Trophoblast cell (in vitro differentiated cells and primary cell): ENCODE measurements at regions not wholly inside any gene's neighbourhood (a gene's known extent, or its start where the extent isn't known, plus 50 kb on each side); places are given as distances from the start of the nearest gene placed in this dataset.
A peak's percentile ranks its signal among the peaks of the same experiment; 100 is the strongest.

ENCODE experiments used
- DNase-seq, 2 donors: peaks; one replicate each; pipeline ENCODE4 v3.0.0-alpha.2; 2016
- H2AFZ ChIP-seq: 2 replicates; pipeline ENCODE4 v1.6.1; 2013; ENCODE audit warnings: low read length, moderate library complexity, mild to moderate bottlenecking; ENCODE audit not compliant: insufficient read depth, poor library complexity
- H2AK5ac ChIP-seq: 2 replicates; pipeline ENCODE4 v1.6.1; 2013; ENCODE audit warnings: mild to moderate bottlenecking, low read length
- H2BK120ac ChIP-seq: 2 replicates; pipeline ENCODE4 v1.6.1; 2013; ENCODE audit warnings: low read length, mild to moderate bottlenecking, moderate library complexity; ENCODE audit not compliant: insufficient read depth, poor library complexity
- H2BK12ac ChIP-seq: 2 replicates; pipeline ENCODE4 v1.6.1; 2013; ENCODE audit warnings: mild to moderate bottlenecking, low read length, moderate library complexity
- H2BK5ac ChIP-seq: 2 replicates; pipeline ENCODE4 v1.6.1; 2013; ENCODE audit warnings: low read length, low read depth, moderate library complexity, mild to moderate bottlenecking; ENCODE audit not compliant: poor library complexity
- H3K14ac ChIP-seq: 2 replicates; pipeline ENCODE4 v1.6.1; 2013; ENCODE audit warnings: mild to moderate bottlenecking, low read length
- H3K18ac ChIP-seq: 2 replicates; pipeline ENCODE4 v1.6.1; 2013; ENCODE audit warnings: mild to moderate bottlenecking, low read length
- H3K23ac ChIP-seq: 2 replicates; pipeline ENCODE4 v1.6.1; 2013; ENCODE audit warnings: low read length
- H3K27ac ChIP-seq: 2 replicates; pipeline ENCODE4 v1.5.1; 2013; ENCODE audit warnings: low read depth, mild to moderate bottlenecking, inconsistent platforms, low read length, moderate library complexity
- H3K27me3 ChIP-seq: 2 replicates; pipeline ENCODE4 v1.6.1; 2013; ENCODE audit warnings: inconsistent platforms, mild to moderate bottlenecking, low read length, moderate library complexity; ENCODE audit not compliant: insufficient read depth
- H3K36me3 ChIP-seq, 2 experiments: 1 replicate in 1 of 2; 2 replicates in 1 of 2; pipeline ENCODE4 v1.6.1; 2013; ENCODE audit warnings: low read length in 2 of 2, mild to moderate bottlenecking in 2 of 2, moderate library complexity in 1 of 2; ENCODE audit not compliant: insufficient read depth in 2 of 2, control insufficient read depth in 1 of 2
- H3K4ac ChIP-seq: 2 replicates; pipeline ENCODE4 v1.6.1; 2013; ENCODE audit warnings: low read depth, mild to moderate bottlenecking, low read length, moderate library complexity
- H3K4me1 ChIP-seq, 2 experiments: 1 replicate in 1 of 2; 2 replicates in 1 of 2; pipeline ENCODE4 v1.6.1; 2013; ENCODE audit warnings: low read length in 2 of 2, mild to moderate bottlenecking in 2 of 2, moderate library complexity in 1 of 2; ENCODE audit not compliant: insufficient read depth in 2 of 2, control insufficient read depth in 1 of 2
- H3K4me2 ChIP-seq: 2 replicates; pipeline ENCODE4 v1.6.1; 2013; ENCODE audit warnings: inconsistent platforms, mild to moderate bottlenecking, low read length, moderate library complexity
- H3K4me3 ChIP-seq: 2 replicates; pipeline ENCODE4 v1.5.1; 2013; ENCODE audit warnings: mild to moderate bottlenecking, low read depth, low read length, inconsistent platforms
- H3K79me1 ChIP-seq: one replicate; pipeline ENCODE4 v1.6.1; 2013; ENCODE audit warnings: low read length
- H3K79me2 ChIP-seq: 2 replicates; pipeline ENCODE4 v1.6.1; 2013; ENCODE audit warnings: low read length, mild to moderate bottlenecking; ENCODE audit not compliant: control insufficient read depth, insufficient read depth, poor library complexity
- H3K9ac ChIP-seq: 2 replicates; pipeline ENCODE4 v1.6.1; 2013; ENCODE audit warnings: mild to moderate bottlenecking, low read length
- H3K9me3 ChIP-seq: 2 replicates; pipeline ENCODE4 v1.6.1; 2013; ENCODE audit warnings: low read depth, mild to moderate bottlenecking, control low read depth, inconsistent platforms, low read length; ENCODE audit not compliant: insufficient read depth
- H4K12ac ChIP-seq: 2 replicates; pipeline ENCODE4 v1.6.1; 2013; ENCODE audit warnings: low read depth, mild to moderate bottlenecking, low read length, moderate library complexity
- H4K8ac ChIP-seq: 2 replicates; pipeline ENCODE4 v1.6.1; 2013; ENCODE audit warnings: low read depth, mild to moderate bottlenecking, low read length, moderate library complexity
- H4K91ac ChIP-seq: one replicate; pipeline ENCODE4 v1.6.1; 2013; ENCODE audit warnings: low read depth, mild to moderate bottlenecking, low read length, moderate library complexity
- WGBS: extraction: QIAGEN DNeasy Blood & Tissue Kit; methylation state at CpG from one replicate; pipeline ENCODE4 v1.1.7; 2013; ENCODE audit warnings: missing lambda C conversion rate; ENCODE audit not compliant: insufficient read length, insufficient coverage; ENCODE audit errors: extremely low coverage; 5-methylcytosine and 5-hydroxymethylcytosine counted together

- H3K27me3 ChIP-seq, result no peaks in the 10 kb centered on the region
- H2BK120ac ChIP-seq, result no peak overlapping the region
- no peak overlapping the region for H3K4ac ChIP-seq
- H3K4me2 ChIP-seq, result no peak overlapping the region
- DNase-seq, result peak; percentile 25 to 64
- WGBS, result no CpG with 5 or more reads among the region's 9 CpGs
- no peaks in the 10 kb centered on the region for H3K4me1 ChIP-seq
- H2AFZ ChIP-seq, result no peak overlapping the region
- no peak overlapping the region for H3K27ac ChIP-seq
- no peak overlapping the region for H3K9ac ChIP-seq
- no peak overlapping the region for H3K14ac ChIP-seq
- no peak overlapping the region for H2BK5ac ChIP-seq
- no peaks in the 10 kb centered on the region for H3K79me1 ChIP-seq
- no peak overlapping the region for H4K8ac ChIP-seq
- H3K23ac ChIP-seq, result no peak overlapping the region
- H3K79me2 ChIP-seq, result no peaks in the 10 kb centered on the region
- H2BK12ac ChIP-seq, result no peak overlapping the region
- no peak overlapping the region for H4K12ac ChIP-seq
- no peak overlapping the region for H3K4me3 ChIP-seq
- H3K9me3 ChIP-seq, result no peaks in the 10 kb centered on the region
- no peak overlapping the region for H4K91ac ChIP-seq
- no peaks in the 10 kb centered on the region for H3K36me3 ChIP-seq
- H3K18ac ChIP-seq, result no peak overlapping the region
- no peak overlapping the region for H2AK5ac ChIP-seq
These were observed 277.9 kb downstream of the ZNF536 start for GRCh38 chr19:30649934-30650614.

- H2BK12ac ChIP-seq, result no peak overlapping the region
- no peaks in the 10 kb centered on the region for H3K4me1 ChIP-seq
- no peak overlapping the region for H2AK5ac ChIP-seq
- no peak for DNase-seq
- WGBS, result no CpG with 5 or more reads among the region's 12 CpGs
- no peak overlapping the region for H4K8ac ChIP-seq
- H2BK120ac ChIP-seq, result no peak overlapping the region
- no peak overlapping the region for H3K18ac ChIP-seq
- no peaks in the 10 kb centered on the region for H3K36me3 ChIP-seq
- H3K4me2 ChIP-seq, result no peak overlapping the region
- no peaks in the 10 kb centered on the region for H3K9me3 ChIP-seq
- H3K79me2 ChIP-seq, result no peaks in the 10 kb centered on the region
- no peak overlapping the region for H4K12ac ChIP-seq
- H3K23ac ChIP-seq, result no peak overlapping the region
- no peak overlapping the region for H3K4ac ChIP-seq
- no peaks in the 10 kb centered on the region for H3K27me3 ChIP-seq
- H2BK5ac ChIP-seq, result no peak overlapping the region
- H3K27ac ChIP-seq, result no peak overlapping the region
- no peak overlapping the region for H3K4me3 ChIP-seq
- no peak overlapping the region for H3K9ac ChIP-seq
- no peaks in the 10 kb centered on the region for H3K79me1 ChIP-seq
- H2AFZ ChIP-seq, result no peak overlapping the region
- no peak overlapping the region for H3K14ac ChIP-seq
- no peak overlapping the region for H4K91ac ChIP-seq
These were observed 277.0 kb downstream of the ZNF536 start for GRCh38 chr19:30648866-30649862.

- Histone ChIP-seq H3K9ac (no peak overlapping the region), H4K91ac (no peak overlapping the region), H2BK120ac (no peak overlapping the region), H4K12ac (no peak overlapping the region), H3K27ac (no peak overlapping the region), H3K9me3 (no peaks in the 10 kb centered on the region), H3K79me1 (no peaks in the 10 kb centered on the region), H3K4ac (no peak overlapping the region), H3K4me1 (no peaks in the 10 kb centered on the region), H4K8ac (no peak overlapping the region), H3K36me3 (no peaks in the 10 kb centered on the region), H3K4me3 (no peak overlapping the region), H2BK5ac (no peak overlapping the region), H3K27me3 (no peaks in the 10 kb centered on the region), H3K4me2 (no peak overlapping the region), H3K14ac (no peak overlapping the region), H3K23ac (no peak overlapping the region), H2BK12ac (no peak overlapping the region), H3K79me2 (no peaks in the 10 kb centered on the region), H2AK5ac (no peak overlapping the region), H2AFZ (no peak overlapping the region), H3K18ac (no peak overlapping the region)
- WGBS, result no CpG with 5 or more reads among the region's 19 CpGs
- DNase-seq, result no peak
These were observed 275.9 kb downstream of the ZNF536 start for GRCh38 chr19:30647891-30648720.

GRCh38 chr19:30646806-30647205, 274.6 kb downstream of the ZNF536 start:
- H4K8ac ChIP-seq, result no peak overlapping the region
- no peak overlapping the region for H2AK5ac ChIP-seq
- no peaks in the 10 kb centered on the region for H3K27me3 ChIP-seq
- no peak overlapping the region for H2BK5ac ChIP-seq
- no peak overlapping the region for H2BK12ac ChIP-seq
- no peak overlapping the region for H3K4me3 ChIP-seq
- H3K9ac ChIP-seq, result no peak overlapping the region
- no peaks in the 10 kb centered on the region for H3K36me3 ChIP-seq
- no peaks in the 10 kb centered on the region for H3K79me1 ChIP-seq
- no peak overlapping the region for H3K23ac ChIP-seq
- no CpG with 5 or more reads among the region's 6 CpGs for WGBS
- no peaks in the 10 kb centered on the region for H3K4me1 ChIP-seq
- H3K79me2 ChIP-seq, result no peaks in the 10 kb centered on the region
- H3K4me2 ChIP-seq, result no peak overlapping the region
- H3K4ac ChIP-seq, result no peak overlapping the region
- H4K91ac ChIP-seq, result no peak overlapping the region
- H3K9me3 ChIP-seq, result no peaks in the 10 kb centered on the region
- H2BK120ac ChIP-seq, result no peak overlapping the region
- no peak overlapping the region for H3K27ac ChIP-seq
- H3K18ac ChIP-seq, result no peak overlapping the region
- H2AFZ ChIP-seq, result no peak overlapping the region
- no peak overlapping the region for H4K12ac ChIP-seq
- H3K14ac ChIP-seq, result no peak overlapping the region
- DNase-seq, result no peak
